ENCODE measurements at regions not wholly inside any gene's neighbourhood (a gene's known extent, or its start where the extent isn't known, plus 50 kb on each side); places are given as distances from the start of the nearest gene placed in this dataset.
"Not testable (repeated sequence)": the region's sequence is repeated elsewhere in the genome, so short reads cannot be mapped to it uniquely, and the experiment has no call there.

- H3K36me3 ChIP-seq, result no peaks in the 10 kb centered on the region
- no peak overlapping the region for H3K27ac ChIP-seq
- DNase-seq, result no peak
- ATAC-seq, result no peak
- no peak for TF ChIP-seq CTCF (IDR thresholded peaks at IDR 0.05)
- no peaks in the 10 kb centered on the region for H3K4me1 ChIP-seq
- H3K4me3 ChIP-seq, result no peak overlapping the region
- intact Hi-C loops (cut with DNase I), result no loop called here
- no peaks in the 10 kb centered on the region for H3K27me3 ChIP-seq
- FAIRE-seq, result no peak
- H3K9me3 ChIP-seq, result no peaks in the 10 kb centered on the region
Observed at GRCh38 chr22:22377335-22377734, 131.2 kb downstream of the ZNF280B start.

GRCh38 chr22:22378446-22379415, 129.8 kb downstream of the ZNF280B start:
- FAIRE-seq (no peak), DNase-seq (no peak)
- no peaks in the 10 kb centered on the region for H3K27me3 ChIP-seq

GRCh38 chr22:22380098-22381030, 128.2 kb downstream of the ZNF280B start:
- Histone ChIP-seq H3K27ac (no peak overlapping the region), H3K36me3 (no peaks in the 10 kb centered on the region), H3K27me3 (no peaks in the 10 kb centered on the region), H3K4me3 (no peak overlapping the region), H3K4me1 (no peaks in the 10 kb centered on the region), H3K9me3 (no peaks in the 10 kb centered on the region)
- intact Hi-C loops (cut with DNase I), result no loop called here
- no peak for TF ChIP-seq CTCF (IDR thresholded peaks at IDR 0.05)
- ATAC-seq, result no peak
- WGBS, 2 donors, result 16 to 21% methylated on average over 11 of the region's 11 CpGs
- no peak for DNase-seq
- no peak for FAIRE-seq

More at GRCh38 chr22:22378446-22379415, 129.8 kb downstream of the ZNF280B start:
- H3K9me3 ChIP-seq, result no peaks in the 10 kb centered on the region
- no peaks in the 10 kb centered on the region for H3K36me3 ChIP-seq
- no peak overlapping the region for H3K27ac ChIP-seq
- no peaks in the 10 kb centered on the region for H3K4me1 ChIP-seq
- no peak for TF ChIP-seq CTCF (IDR thresholded peaks at IDR 0.05)
- intact Hi-C loops (cut with DNase I), result no loop called here
- ATAC-seq, result no peak
- no peak overlapping the region for H3K4me3 ChIP-seq
- WGBS, 2 donors, result 71 to 76% methylated on average over 8 of the region's 8 CpGs

GRCh38 chr22:22381292-22381691, 127.2 kb downstream of the ZNF280B start:
- not testable (repeated sequence) for H3K27me3 ChIP-seq

GRCh38 chr22:22384267-22384666, 124.3 kb downstream of the ZNF280B start:
- DNase-seq, result no peak
- ATAC-seq, result no peak
- intact Hi-C loops (cut with DNase I), result no loop called here
- no peak for FAIRE-seq
- no peaks in the 10 kb centered on the region for H3K4me1 ChIP-seq
- no peaks in the 10 kb centered on the region for H3K27me3 ChIP-seq
- H3K27ac ChIP-seq, result no peak overlapping the region
- no peak for TF ChIP-seq CTCF (IDR thresholded peaks at IDR 0.05)
- 28 to 40% methylated on average over 3 of the region's 3 CpGs for WGBS, 2 donors
- H3K9me3 ChIP-seq, result no peaks in the 10 kb centered on the region
- H3K36me3 ChIP-seq, result no peaks in the 10 kb centered on the region
- H3K4me3 ChIP-seq, result no peak overlapping the region

More at GRCh38 chr22:22381292-22381691, 127.2 kb downstream of the ZNF280B start:
- WGBS, 2 donors, result 67 to 81% methylated on average over 2 of the region's 2 CpGs
- H3K36me3 ChIP-seq; H3K9me3 ChIP-seq; ATAC-seq; intact Hi-C loops (cut with DNase I); FAIRE-seq; DNase-seq; H3K4me3 ChIP-seq; H3K27ac ChIP-seq; H3K4me1 ChIP-seq: not testable (repeated sequence)
